GM19452 (cell line): ENCODE measurements at regions not wholly inside any gene's neighbourhood (a gene's known extent, or its start where the extent isn't known, plus 50 kb on each side); places are given as distances from the start of the nearest gene placed in this dataset.

ENCODE experiments used
- ATAC-seq: cut with Tn5 transposase; IDR thresholded peaks from one replicate; pipeline ENCODE4 v1.9.1; 2021; ENCODE audit not compliant: unreplicated experiment

GRCh38 chr4:152164561-152164960, 371.3 kb downstream of the FBXW7 start:
- no peak for ATAC-seq

GRCh38 chr4:152162331-152162697, 373.6 kb downstream of the FBXW7 start:
- no peak for ATAC-seq

DNA sequence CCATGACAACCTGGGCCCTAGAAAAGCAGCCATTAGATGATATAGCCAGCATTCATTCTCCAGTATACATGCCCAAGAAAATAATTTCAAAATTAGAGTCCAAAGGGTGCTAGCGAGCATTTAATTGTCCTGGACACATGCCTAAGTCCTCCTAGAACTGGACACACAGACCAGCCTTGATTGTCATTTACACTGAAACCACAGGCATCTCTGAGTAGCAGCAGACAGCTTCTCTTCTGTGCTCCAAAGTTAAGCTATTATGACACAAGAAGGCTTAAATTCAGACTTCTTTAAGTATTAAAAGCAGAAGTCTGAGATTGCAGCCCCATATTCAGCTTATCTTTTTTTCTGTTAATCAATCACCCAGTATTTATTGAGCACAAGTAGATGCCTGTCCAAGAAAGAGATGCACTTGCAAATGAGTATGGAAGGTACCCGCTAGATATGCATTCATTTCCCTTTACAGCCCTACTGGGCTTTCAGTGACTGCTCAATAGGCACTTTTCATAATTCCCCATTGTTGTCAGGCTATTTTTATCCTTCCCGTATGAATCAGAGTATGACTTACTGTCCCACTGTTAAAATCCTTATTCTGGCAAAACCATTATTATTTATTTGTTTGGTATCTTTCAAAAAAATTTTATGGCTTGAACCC, 374.1 kb downstream of the FBXW7 start:
- ATAC-seq = no peak

DNA sequence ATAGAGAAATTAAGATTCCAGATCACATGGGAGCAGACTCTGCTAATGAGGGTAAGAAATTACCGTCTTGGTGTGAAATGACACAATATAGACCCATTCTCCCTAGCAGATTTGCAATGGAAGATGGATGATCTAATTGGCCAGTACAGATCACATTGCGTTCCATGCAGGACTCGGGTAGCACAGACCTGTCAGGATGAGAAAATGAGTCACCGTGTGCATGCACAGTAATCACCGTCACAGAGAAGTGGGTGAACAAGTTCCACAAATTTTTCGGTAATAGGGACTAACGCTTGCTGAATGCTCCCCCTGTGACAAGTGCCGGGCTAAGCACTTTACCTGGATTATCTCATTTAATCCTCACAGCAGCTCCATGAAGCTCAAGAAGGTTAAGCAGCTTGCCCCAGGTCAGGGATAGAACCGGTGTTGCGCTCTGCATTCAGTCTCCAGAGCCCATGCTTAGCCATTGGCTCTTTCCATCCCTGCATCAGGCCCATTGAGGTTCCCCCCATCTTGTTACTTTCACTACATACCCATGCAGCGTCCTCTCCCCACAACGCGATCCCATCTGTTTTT, 375.6 kb downstream of the FBXW7 start:
- no peak for ATAC-seq

GRCh38 chr4:152159773-152160172, 376.1 kb downstream of the FBXW7 start:
- no peak for ATAC-seq

GRCh38 chr4:152158225-152158624, 377.7 kb downstream of the FBXW7 start:
- no peak for ATAC-seq

GRCh38 chr4:152157629-152158028, 378.3 kb downstream of the FBXW7 start:
- no peak for ATAC-seq

- ATAC-seq = no peak
These were observed 379.4 kb downstream of the FBXW7 start for GRCh38 chr4:152156442-152156841.

DNA sequence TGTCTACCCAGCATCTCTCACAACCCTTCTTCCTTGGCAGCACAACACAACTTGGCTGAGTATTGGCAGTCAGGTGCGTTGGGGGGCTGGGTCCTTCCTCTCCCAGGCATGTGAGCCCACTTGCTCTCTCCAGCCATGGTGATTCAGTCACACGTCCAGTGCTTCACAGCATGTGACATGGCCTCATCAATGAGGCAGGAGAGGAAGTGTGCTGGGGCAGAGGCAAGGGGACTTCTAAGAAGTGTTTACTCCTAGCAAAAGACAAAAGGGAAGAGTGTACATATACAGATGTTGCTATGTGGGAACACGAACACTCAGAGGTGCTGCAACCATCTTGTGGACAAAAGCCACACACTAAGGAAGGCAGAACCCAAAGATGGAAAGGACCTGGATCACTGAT, 380.8 kb downstream of the FBXW7 start:
- ATAC-seq = no peak

DNA sequence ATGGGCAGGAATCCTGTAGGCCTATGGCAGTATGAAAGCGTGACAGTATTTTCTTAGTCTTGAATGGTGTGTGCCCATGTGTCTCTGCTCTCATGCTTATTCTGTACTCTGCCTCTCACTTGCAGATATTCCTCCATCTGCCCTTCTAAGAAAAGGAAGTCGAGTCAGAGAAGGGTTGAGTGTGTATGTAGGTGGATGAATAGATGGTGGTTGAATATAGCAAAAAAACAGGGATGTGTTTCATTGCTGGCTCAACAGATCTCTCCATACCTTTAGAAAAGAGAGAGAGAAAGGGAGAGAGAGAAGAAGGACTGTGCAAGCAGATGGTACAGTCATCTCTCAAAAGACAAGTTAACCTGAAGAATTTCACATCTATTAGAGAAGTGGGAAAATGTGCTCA, 381.5 kb downstream of the FBXW7 start:
- ATAC-seq = no peak

GRCh38 chr4:152153476-152154270, 382.2 kb downstream of the FBXW7 start:
- no peak for ATAC-seq

DNA sequence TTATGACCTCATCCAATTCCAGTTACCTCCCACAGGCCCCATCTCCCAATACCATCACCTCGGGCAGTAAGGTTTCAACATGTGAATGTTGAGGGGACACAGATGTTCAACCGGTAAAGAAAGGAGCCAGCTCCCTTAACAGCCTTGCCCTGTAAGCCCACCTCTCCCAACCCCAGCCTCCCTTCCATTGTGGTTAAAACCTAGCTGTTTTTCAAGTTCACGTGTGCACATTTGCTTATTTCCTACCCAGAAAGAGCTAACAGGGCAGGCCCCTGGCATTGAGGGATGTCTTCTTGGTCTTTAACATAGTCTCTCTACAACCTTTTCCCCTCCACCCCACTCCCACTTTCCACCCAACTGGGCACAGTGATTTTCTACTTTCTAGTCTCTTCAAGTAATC, 385.7 kb downstream of the FBXW7 start:
- ATAC-seq = no peak

DNA sequence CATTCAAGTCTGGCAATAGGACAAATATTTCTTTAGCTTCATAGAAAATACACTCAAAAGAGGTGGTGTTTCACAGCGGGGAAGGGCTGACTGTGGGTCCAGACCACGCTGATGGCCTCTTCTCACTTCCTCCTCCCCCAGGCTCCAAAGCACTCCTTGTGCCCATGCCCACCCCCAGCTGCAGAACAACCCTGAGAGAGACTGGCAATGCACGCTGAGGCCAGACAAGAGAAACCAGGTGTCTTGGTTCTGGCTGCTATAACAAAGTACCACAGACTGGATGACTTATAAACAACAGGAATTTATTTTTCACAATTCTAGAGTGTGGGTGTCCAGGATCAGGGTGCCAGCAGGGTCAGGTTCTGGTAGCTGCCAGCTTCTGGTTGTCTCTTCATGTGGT, 386.1 kb downstream of the FBXW7 start:
- ATAC-seq = no peak

GRCh38 chr4:152148057-152148456, 387.2 kb upstream of the GATB start:
- no peak for ATAC-seq

DNA sequence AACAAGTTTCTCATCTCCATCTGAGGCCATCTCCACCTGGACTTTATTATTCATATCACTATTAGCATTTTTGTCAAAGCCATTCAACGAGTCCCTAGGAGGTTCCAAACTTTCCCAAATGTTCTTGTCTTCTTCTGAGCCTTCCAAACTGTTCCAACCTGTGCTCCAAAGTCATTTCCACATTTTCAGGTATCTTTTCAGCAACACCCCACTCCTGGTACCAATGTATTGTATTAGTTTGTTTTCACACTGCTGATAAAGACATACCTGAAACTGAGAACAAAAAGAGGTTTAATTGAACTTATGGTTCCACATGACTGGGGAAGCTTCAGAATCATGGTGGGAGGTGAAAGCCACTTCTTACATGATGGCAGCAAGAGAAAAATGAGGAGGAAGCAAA, 385.4 kb upstream of the GATB start:
- ATAC-seq = no peak

GRCh38 chr4:152143806-152144205, 383.0 kb upstream of the GATB start:
- no peak for ATAC-seq

DNA sequence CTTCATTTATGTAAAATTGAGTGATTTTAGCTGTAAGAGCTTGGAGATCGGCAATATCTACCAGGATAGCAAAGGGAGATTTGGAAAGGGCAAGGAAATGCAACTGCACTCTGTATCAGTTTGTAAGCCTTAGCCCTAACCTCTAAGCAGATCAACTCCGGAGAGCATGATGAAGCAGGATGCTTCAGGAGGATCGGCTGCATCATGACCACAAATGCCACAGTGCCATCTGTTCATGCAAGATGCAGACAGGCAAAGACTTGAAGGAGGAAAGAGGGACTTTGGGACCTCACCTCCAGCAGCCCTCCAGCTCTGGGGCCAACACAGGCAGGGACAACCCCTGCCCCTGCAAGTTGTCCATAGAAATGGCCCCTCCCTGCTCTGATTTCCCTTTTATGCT, 377.6 kb upstream of the GATB start:
- ATAC-seq = no peak

DNA sequence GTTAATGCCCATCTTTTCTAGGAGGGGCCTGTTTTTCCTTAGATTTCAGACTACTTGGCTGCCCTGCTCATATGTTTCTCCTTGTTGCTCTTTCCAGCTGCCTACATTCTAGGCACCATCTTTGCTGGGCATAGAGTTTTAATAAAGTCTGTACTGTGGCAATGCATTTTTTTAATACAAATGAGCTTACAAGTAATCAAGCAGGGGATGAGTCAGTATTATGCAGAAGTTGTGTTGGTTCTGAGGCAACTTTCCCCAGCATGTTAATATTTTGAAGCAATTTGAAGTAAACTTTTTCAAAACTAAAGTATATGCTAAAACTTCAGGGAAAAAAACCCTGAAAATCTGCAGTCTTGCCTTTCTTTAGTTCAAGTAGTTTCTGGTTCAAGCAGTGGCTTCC, 372.0 kb upstream of the GATB start:
- no peak for ATAC-seq

DNA sequence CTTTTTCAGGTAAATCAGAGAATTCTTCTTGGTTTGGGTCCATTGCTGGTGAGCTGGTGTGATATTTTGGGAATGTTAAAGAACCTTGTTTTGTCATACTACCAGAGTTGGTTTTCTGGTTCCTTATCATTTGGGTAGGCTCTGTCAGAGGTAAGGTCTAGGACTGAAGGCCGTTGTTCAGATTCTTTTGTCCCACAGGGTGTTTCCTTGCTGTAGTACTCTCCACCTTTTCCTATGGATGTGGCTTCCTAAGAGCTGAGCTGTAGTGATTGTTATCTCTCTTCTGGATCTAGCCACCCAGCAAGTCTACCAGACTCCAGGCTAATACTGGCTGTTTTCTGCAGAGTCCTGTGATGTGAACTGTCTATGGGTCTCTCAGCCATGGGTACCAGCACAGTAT, 367.5 kb upstream of the GATB start:
- no peak for ATAC-seq

DNA sequence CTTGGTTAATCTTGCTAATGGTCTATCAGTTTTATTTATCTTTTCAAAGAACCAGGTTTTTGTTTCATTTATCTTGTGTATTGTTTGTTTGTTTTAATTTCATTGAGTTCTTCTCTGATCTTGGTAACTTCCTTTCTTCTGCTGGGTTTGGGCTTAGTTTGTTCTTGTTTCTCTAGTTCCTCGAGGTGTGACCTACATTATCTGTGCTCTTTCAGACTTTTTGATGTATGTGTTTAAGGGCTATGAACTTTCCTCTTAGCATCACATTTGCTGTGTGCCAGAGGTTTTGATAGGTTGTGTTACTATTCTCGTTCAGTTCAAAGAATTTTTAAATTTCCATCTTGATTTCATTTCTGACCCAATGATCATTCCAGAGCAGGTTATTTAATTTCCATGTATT, 365.4 kb upstream of the GATB start:
- no peak for ATAC-seq

GRCh38 chr4:152118819-152119553, 358.2 kb upstream of the GATB start:
- ATAC-seq = no peak
